ENCODE measurements at regions not wholly inside any gene's neighbourhood (a gene's known extent, or its start where the extent isn't known, plus 50 kb on each side); places are given as distances from the start of the nearest gene placed in this dataset.

DNA sequence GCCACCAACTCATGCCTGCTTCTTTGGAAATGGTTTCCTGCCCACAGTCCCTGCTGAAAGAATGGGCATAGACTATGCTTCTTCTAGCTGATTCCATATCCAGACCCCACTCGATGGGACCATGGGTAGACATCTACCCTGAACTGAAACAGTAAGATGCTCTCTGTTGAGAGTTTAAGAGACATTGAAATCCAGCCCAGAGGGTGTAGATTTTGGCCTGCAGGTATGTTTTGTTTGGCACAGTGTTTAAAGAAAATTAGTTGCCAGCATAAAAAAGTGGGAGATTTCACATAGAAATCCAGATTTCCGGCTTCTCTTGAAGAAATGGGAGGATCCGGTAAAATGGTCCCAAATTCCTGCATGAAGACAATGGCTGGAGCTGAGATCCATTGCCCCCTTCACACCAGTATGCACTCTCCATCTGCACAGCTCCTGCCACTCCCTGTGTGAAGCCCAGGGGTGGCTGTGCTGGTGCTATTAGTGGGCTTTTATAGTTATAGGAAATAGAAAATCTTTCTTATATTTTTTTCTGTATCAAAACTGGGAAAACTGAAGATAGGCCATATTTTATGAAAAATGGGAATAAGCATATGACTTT lies 218.1 kb downstream of the PTEN start:
- Histone ChIP-seq H3K4me2 (ENCODE audit: low read length) (peak overlapping the region; percentile 77), H3K27ac (ENCODE audit: low read depth, low read length) (peak overlapping the region; percentile 75), H3K9me2 (replicated peaks; ENCODE audit: control insufficient read depth, low read length) (no peaks in the 10 kb centered on the region), H3F3A (ENCODE audit: control insufficient read depth, insufficient read depth) (no peaks in the 10 kb centered on the region), H3K4me1 (ENCODE audit: control insufficient read depth, low read length) (peaks cover 58% of the 10 kb centered on the region), H4K20me1 (ENCODE audit: control insufficient read depth, insufficient read depth, low read depth, low read length) (no peaks in the 10 kb centered on the region), H3K4me3 (ENCODE audit: low read length) (no peak overlapping the region), H3K36me3 (ENCODE audit: control insufficient read depth, low read length) (no peaks in the 10 kb centered on the region), H3K9me3 (ENCODE audit: control insufficient read depth, insufficient read depth, low read length) (no peaks in the 10 kb centered on the region), H3K79me2 (ENCODE audit: control insufficient read depth, low read length) (no peaks in the 10 kb centered on the region), H3K27me3 (ENCODE audit: control insufficient read depth, low read length) (no peaks in the 10 kb centered on the region)
- no peak for TF ChIP-seq EZH2phosphoT487 (IDR thresholded peaks at IDR 0.05; ENCODE audit: borderline replicate concordance, low read length)
- TF ChIP-seq CTCF (IDR thresholded peaks at IDR 0.05; ENCODE audit: low read depth, low read length, poor library complexity, severe bottlenecking), result no peak

DNA sequence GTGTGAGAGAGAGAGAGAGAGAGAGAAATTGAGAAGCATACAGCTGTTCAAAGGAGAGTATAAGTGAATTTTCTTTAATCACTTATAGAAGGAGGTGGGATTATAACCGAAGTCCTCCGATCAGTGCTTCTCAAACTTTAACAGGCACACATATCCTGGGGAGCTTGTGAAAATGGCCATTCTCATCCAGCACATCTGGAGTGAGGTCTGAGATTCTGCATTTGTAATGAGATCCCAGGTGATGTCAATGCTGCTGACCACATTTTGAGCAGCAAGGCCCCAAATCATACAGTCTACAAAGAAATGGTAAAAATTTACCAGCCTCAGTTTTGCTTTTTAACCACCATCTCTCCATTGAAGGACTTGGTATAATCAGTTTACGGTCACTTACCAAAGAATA lies 219.0 kb downstream of the PTEN start:
- H3K27me3 ChIP-seq (ENCODE audit: control insufficient read depth, low read length), result no peaks in the 10 kb centered on the region
- TF ChIP-seq EZH2phosphoT487 (IDR thresholded peaks at IDR 0.05; ENCODE audit: borderline replicate concordance, low read length) (no peak), CTCF (IDR thresholded peaks at IDR 0.05; ENCODE audit: low read depth, low read length, poor library complexity, severe bottlenecking) (no peak)
- H3K4me1 ChIP-seq (ENCODE audit: control insufficient read depth, low read length), result peaks cover 58% of the 10 kb centered on the region
- H3F3A ChIP-seq (ENCODE audit: control insufficient read depth, insufficient read depth), result peaks cover 4% of the 10 kb centered on the region; the same call in 1 of the 2 replicates
- peak overlapping the region; percentile 77 for H3K4me2 ChIP-seq (ENCODE audit: low read length)
- H4K20me1 ChIP-seq (ENCODE audit: control insufficient read depth, insufficient read depth, low read depth, low read length), result no peaks in the 10 kb centered on the region
- no peaks in the 10 kb centered on the region for H3K79me2 ChIP-seq (ENCODE audit: control insufficient read depth, low read length)
- peak overlapping the region; percentile 57 for H3K4me3 ChIP-seq (ENCODE audit: low read length)
- no peaks in the 10 kb centered on the region for H3K9me2 ChIP-seq (replicated peaks; ENCODE audit: control insufficient read depth, low read length)
- H3K36me3 ChIP-seq (ENCODE audit: control insufficient read depth, low read length), result no peaks in the 10 kb centered on the region
- no peaks in the 10 kb centered on the region for H3K9me3 ChIP-seq (ENCODE audit: control insufficient read depth, insufficient read depth, low read length)
- H3K27ac ChIP-seq (ENCODE audit: low read depth, low read length), result peak overlapping the region; percentile 75

DNA sequence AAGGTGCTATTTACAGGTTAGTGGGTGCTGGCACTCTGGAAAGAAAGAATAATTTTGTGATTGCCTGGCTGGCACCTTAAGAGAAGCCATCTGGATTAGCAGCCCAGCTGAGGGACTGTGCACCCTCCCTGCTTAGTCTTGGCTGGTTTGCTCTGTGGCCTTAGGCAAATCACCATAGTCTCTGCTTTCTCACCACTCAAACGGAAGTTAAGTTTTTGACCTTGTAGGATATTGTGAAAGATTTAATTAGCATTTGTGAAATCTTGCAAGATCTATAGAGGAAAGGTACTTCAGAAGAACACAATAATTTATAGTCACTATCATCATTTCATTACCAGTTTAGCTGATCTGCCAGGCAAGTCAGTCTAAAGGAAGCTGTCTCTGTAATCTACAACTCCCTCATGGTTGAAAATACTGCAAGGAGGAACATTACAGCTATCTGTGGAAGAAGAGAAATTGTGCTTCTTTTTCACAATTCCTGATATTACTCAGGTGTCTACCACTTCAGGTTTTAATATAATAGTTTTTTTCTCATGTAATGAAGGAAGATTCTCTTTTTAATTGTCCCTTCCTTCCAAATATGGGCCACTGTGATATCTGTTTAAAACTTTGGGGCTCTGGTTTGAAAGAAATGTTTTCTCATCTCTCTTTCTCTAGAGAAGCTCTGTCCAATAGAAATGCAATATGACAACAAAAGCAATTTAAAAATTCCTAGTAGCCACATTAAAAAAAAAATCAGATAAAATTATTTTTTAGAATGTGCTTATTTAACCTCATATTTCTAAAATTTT lies 219.6 kb downstream of the PTEN start:
- Histone ChIP-seq H3K9me2 (replicated peaks; ENCODE audit: control insufficient read depth, low read length) (no peaks in the 10 kb centered on the region), H4K20me1 (ENCODE audit: control insufficient read depth, insufficient read depth, low read depth, low read length) (no peaks in the 10 kb centered on the region), H3K27ac (ENCODE audit: low read depth, low read length) (peak overlapping the region; percentile 75), H3K27me3 (ENCODE audit: control insufficient read depth, low read length) (no peaks in the 10 kb centered on the region), H3K9me3 (ENCODE audit: control insufficient read depth, insufficient read depth, low read length) (no peaks in the 10 kb centered on the region), H3K4me1 (ENCODE audit: control insufficient read depth, low read length) (peaks cover 58% of the 10 kb centered on the region), H3K36me3 (ENCODE audit: control insufficient read depth, low read length) (no peaks in the 10 kb centered on the region), H3K4me3 (ENCODE audit: low read length) (peak overlapping the region; percentile 57), H3K4me2 (ENCODE audit: low read length) (peak overlapping the region; percentile 77), H3K79me2 (ENCODE audit: control insufficient read depth, low read length) (no peaks in the 10 kb centered on the region), H3F3A (ENCODE audit: control insufficient read depth, insufficient read depth) (peaks cover 4% of the 10 kb centered on the region; the same call in 1 of the 2 replicates)
- TF ChIP-seq EZH2phosphoT487 (IDR thresholded peaks at IDR 0.05; ENCODE audit: borderline replicate concordance, low read length), result no peak
- no peak for TF ChIP-seq CTCF (IDR thresholded peaks at IDR 0.05; ENCODE audit: low read depth, low read length, poor library complexity, severe bottlenecking)

All from DOHH2 (cell line).